ENCODE measurements at regions not wholly inside any gene's neighbourhood (a gene's known extent, or its start where the extent isn't known, plus 50 kb on each side); places are given as distances from the start of the nearest gene placed in this dataset.
A peak's percentile ranks its signal among the peaks of the same experiment; 100 is the strongest.

GRCh38 chr6:142500250-142500786 lies 198.5 kb downstream of the ADGRG6 start:
- no peak for FAIRE-seq

GRCh38 chr6:142501795-142502194 lies 200.0 kb downstream of the ADGRG6 start:
- FAIRE-seq, result no peak

GRCh38 chr6:142507065-142507464 lies 205.3 kb downstream of the ADGRG6 start:
- no peak for FAIRE-seq

- FAIRE-seq, result no peak
These were observed 208.4 kb downstream of the ADGRG6 start for GRCh38 chr6:142510211-142510610.

DNA sequence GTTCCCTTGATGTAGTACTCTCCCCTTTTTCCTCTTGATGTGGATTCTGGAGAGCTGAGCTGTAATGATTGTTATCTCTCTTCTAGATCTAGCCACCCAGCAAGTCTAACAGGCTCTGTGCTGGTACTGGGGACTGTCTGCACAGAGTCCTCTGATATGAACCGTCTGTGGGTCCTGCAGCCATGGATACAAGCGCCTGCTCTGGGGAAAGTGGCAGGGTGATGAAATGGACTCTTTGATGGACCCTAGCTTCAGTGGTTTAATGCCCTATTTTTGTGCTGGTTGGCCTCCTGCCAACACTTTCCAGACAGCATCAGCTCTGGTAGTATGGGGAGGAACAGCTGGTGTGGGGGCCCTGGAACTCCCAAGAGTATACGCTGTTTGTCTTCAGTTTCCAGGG lies 216.3 kb downstream of the ADGRG6 start:
- no peak for FAIRE-seq

- FAIRE-seq, result no peak
These were observed 217.0 kb downstream of the ADGRG6 start for GRCh38 chr6:142518761-142519160.

GRCh38 chr6:142521791-142522190 lies 220.0 kb downstream of the ADGRG6 start:
- FAIRE-seq, result no peak

DNA sequence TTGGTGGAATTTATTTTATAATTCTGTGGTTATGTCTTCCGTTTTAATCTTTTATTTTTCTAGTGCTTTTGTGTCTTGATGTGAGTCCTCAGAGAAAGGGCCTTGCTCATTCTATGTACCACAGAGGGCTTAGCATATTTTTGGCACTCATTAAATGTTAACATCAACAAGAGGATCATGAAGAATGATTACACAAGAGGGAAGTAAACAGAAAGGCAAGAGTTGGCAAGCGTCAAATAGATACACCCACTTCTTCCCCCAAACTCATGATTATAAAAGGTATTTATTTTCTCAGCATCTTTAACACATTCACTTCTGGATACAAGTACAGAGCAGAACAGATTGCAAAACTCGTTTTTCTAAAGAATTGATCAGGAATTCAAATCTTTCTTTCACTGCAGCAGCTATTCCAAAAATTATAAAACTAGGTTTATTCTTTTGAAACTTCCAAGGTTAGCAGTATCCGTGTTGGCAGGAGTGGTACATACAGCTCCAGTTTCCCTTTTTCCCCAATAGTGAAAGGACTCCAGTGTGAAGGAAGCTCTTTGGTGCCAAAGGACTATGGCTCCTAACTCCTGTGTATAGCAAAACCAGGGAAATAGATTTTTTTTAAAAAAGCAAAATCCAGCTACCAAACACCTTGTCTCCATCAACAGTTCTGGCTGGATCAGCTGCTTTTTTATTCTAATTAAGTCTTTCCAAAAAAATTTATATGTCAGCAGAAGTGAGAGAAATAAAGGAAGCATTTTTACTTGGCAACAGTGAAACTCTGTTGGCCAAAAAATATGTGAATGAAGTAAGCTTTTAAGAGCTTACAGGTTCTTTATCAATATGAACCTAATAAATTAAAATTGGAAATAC lies 221.9 kb downstream of the ADGRG6 start:
- FAIRE-seq, result peak; percentile 45

GRCh38 chr6:142530566-142530965 lies 228.8 kb downstream of the ADGRG6 start:
- no peak for FAIRE-seq

GRCh38 chr6:142531727-142532126 lies 229.9 kb downstream of the ADGRG6 start:
- FAIRE-seq, result no peak

GRCh38 chr6:142534076-142534475 lies 232.3 kb downstream of the ADGRG6 start:
- no peak for FAIRE-seq

DNA sequence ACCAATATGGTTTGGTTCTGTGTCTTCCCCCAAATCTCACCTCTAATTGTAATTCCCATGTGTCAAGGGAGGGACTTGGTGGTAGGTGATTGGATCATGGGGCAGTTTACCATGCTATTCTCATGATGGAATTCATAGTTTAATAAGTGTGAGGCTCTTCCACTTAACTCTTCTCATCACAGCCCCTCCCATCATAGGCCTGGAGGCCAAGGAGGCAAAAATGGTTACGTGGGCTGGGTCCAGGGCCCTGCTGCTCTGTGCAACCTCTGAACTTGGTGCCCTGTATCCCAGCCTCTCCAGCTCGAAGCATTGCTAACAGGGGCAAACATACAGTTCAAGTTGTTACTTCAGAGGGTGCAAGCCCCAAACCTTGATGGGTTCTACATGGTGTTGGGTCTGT lies 232.7 kb downstream of the ADGRG6 start:
- FAIRE-seq, result no peak

- no peak for FAIRE-seq
These were observed 236.0 kb downstream of the ADGRG6 start for GRCh38 chr6:142537612-142538478.

GRCh38 chr6:142542704-142543233 lies 241.0 kb downstream of the ADGRG6 start:
- FAIRE-seq, result no peak

DNA sequence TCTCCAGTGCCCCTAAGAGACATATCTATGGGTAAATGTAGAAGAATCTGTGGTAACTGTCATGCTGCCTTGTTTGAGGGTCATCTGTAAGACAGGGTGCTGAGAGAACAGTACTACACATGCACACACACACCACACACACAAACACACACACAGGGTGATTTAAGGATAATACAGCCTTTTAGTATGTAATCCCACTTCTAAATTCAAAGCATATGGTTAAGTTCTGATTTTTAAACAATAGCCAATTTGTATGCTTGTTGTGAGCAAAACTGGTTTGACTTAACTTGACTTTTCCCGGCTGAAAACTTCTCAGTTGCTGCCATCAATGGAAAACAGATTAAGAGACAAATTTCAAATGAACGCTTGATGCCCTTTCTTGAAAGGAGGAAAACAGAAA lies 241.8 kb downstream of the ADGRG6 start:
- FAIRE-seq, result no peak

DNA sequence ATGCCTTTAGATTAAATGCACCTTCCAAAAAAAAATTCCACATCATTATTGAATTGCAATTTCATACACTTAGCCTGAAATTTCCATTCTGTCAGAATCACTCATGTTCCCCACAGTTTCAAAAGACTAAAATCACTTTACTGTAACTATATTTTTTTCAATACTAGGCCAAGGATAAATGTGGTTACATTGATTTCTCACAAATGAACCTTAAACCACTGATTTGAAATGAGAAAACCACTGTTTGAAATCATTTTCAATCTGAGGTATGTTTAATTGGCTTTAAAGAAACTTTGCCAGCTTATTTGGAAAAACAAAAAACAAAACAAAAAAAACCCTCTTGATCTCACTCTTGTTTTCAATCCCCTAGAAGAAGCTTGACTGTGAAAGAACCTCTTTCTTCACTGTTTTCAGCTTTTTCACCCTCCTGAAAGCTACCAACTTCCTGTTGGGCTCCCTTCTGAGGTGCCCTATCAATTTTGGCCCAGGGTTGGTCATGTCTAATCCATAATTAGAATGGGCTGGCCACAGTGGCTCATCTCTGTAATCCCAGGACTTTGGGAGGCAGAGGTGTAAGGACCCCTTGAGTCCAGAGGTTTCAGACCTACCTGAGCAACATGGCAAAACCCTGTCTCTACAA lies 242.5 kb downstream of the ADGRG6 start:
- FAIRE-seq, result no peak

DNA sequence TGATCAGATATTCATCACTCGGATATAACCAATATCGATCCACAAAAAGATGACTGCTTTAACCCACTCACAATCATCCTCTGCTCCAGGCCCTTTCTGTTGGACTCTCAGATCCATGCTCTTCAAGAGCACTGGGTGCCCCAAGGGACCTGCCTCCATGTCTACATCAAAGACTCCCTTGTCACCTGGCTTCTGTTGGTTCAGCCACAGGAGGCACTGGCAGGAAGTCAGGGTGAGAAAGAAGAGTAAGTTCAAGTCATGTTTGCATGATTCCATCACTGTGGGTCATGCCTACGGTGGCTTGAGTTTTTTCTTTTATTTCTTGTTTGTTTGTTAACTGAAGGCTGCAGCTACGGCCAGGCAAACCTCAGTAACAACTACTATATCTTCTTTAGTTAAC lies 243.3 kb downstream of the ADGRG6 start:
- no peak for FAIRE-seq

- FAIRE-seq, result no peak
These were observed 246.8 kb downstream of the ADGRG6 start for GRCh38 chr6:142548566-142548965.

DNA sequence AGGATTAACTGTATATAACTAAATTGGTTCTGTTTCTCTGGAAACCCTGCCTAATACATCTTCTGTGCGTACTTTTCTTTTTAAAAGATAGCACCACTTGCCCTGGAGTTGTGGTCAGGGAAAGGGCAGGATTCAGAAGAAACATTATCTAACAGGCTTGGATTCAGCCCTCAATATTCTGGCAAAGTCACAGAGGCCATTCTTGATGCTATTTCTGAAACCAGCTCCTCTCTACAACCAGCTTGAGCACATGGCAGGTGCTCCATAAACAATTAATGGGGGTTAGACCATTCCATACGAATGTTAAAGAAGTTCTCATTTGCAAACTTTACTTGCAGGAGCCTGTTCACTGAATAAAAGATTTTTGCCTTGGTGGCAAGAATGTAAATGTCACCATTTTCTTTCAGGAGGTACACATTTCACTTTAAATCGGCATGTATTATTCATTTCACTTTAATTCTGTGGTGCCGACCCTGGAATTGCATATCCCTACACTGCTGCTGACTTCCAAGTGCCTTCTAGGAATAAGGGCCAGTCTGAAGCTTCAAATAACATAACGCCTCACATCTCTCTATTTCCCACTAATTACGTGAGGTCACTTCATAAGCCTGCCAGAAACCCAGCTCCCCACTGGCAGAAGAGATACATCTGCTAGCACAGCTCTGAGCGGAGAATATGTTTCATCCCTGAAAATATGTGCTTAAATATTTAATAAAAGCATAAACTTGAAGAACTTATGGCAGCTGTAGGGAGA lies 248.7 kb downstream of the ADGRG6 start:
- FAIRE-seq, result no peak

- no peak for FAIRE-seq
These were observed 249.5 kb downstream of the ADGRG6 start for GRCh38 chr6:142551274-142551811.

- FAIRE-seq, result no peak
These were observed 257.0 kb downstream of the ADGRG6 start for GRCh38 chr6:142558786-142559185.

All from colon (tissue), 2 donors.